ENCODE measurements at regions not wholly inside any gene's neighbourhood (a gene's known extent, or its start where the extent isn't known, plus 50 kb on each side); places are given as distances from the start of the nearest gene placed in this dataset.

DNA sequence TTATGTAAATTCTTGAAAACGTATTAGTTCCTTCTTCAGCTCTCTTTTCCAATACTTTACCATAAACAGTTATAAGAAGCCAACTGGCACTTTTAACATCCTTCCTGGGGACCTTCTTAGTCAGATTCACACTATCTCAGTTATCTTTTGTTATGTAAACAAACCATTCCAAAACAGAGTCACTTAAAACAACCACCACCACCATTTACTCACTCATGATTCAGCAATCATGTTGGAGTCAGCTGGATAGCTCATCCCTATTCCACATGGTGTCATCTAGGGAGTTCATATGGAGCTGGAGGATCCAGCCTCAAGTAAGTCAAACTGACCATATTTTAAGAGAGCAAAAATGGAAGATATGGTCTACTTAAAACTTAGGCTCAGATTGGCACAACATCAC lies 240.3 kb upstream of the IRX3 start:
- DNase-seq (ENCODE audit: low read depth in 4 of 4, low spot score in 2 of 4) = no peak

DNA sequence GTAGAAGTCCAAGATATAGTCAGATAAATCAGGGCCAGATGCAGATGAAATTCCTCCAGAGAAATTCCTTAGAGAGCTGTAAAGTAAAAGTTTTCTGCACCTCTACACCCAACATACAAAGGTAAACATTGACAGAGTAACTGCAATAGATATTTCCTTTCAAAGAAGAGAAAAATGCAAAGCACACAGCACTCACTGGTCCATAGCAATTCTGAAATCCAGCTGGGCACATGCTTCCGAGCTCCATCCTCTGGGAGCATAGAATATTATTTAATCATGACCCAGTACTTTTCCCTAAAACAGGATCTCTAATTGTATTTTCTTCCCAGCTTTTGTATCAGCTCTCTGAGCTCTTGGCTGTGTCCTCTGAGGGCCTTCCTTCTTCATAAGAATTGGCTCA lies 239.5 kb upstream of the IRX3 start:
- DNase-seq (ENCODE audit: low read depth in 4 of 4, low spot score in 2 of 4) = no peak

DNA sequence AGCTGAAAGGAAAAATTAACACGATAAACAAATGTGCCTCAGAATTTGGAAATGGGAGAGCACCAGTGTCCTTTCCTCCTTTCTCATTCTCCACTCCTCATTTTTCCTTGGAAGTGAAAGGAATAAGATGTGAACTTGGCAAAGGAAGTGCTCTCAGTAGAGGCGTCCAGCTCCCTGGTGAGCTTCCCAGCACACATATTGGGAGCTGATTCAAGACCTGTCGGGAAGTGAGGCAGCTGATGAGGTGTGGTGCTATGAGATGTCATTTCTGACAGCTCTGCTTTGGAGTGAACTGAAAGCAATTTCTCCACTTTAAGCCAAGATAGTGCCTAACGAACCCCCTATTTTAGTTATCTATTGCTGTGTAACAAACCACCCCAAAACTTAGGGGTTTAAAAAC lies 238.5 kb upstream of the IRX3 start:
- no peak for DNase-seq (ENCODE audit: low read depth in 4 of 4, low spot score in 2 of 4)

DNA sequence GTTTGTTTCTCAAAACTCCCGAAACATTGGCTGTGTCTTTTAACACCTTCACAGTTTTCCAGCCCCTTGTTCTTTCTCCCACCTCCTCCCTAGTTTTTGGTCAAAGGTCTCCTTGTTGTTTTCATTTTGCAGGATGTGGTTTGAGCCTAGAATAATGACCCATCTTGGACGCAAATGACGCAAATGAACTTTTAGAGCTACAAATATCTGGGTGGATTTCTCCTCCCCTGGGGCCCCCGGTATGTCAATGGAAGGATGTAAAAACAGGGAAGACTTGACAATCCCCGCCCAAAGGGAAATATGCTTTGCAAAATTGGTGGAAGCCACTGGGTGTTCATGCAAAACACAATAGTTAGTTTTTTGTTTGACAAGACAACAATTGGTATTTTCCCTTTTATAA lies 236.0 kb upstream of the IRX3 start:
- DNase-seq (ENCODE audit: low read depth in 4 of 4, low spot score in 2 of 4) = no peak

DNA sequence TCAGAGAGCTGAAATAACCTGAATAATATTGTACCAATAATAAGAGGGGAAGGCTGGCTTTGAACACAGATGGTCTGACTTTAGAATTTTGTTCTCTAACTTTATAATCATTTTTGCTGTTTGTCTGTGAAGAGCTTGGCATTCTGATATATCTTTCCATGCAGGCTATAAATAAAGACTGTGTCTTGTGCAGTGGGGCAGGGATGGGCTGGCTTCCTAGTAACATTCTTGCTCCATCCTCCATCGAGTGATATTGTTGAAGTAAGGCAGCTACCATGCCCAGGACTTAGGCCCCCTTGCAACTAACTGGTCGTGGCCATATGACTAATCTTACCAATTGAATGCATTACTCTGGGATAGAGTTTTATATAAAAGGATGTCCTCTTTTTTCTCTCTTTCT lies 234.7 kb upstream of the IRX3 start:
- DNase-seq (ENCODE audit: low read depth in 4 of 4, low spot score in 2 of 4) = no peak

DNA sequence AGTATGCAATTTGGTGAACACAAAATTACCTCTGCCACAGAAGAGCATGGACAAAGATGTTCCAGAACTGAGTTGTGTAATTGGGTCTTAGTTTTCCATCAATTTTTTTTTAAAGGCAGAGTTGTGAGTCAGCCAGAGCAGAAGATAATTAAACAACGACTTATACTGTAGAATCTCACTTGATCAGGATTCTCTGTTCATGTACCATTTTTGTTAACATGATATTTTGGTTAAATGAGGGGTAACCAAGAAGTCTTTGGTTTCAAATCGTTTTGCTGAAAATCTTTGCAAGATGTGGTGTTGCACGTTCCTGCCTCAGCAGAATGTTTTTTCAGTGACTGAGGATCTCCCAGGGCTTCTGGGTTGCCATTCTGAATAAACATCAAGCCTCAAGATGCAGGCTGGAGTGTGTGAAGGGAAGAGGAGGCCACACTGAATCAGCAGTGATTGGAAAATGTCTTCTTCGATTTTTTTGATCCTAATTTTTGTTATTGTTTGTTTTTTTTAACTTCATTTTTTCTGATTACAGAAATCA lies 232.6 kb upstream of the IRX3 start:
- no peak for DNase-seq (ENCODE audit: low read depth in 4 of 4, low spot score in 2 of 4)

DNA sequence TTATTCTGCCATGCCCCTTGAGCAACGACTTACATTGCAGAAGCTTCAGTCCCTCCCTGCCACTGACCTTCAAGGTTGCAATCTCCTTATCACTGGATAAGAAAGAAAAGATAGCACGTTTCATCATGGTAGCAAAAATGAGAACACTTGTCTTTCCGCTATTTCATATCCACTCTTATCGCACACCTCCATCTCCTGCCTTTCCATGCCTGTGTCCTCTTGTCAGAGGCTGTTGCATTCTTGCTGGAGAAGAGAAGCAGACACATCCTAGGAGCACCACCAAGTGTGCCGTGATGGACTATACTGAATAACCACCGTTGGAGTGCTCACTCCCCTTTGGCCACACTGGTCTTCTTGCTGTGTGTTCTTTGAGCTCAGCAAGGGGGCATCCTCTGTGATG lies 230.6 kb upstream of the IRX3 start:
- no peak for DNase-seq (ENCODE audit: low read depth in 4 of 4, low spot score in 2 of 4)

DNA sequence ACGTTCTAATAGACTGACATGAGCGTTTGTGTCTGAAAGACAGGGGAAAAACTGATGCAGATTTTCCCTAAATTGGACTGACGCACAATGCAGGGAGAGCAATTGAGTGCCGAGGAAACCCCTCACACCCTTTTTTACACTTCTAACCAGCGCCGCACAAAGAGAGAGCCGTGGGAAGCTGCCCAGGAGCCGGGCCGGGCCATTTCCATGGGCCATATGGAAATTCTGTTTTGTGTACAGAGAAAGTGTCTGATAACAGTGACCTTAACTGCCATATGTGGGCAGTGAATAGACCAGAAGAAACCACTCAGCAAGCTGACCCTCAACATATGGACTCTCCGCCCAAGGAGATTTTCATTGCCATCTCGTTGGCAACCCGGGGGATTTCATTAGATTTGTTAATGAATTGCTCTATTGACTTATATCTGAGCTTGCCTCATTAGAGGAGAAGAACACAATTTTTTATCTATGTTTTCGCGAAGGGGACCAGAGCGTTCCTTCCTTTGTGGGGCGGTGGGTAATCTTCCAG lies 225.9 kb upstream of the IRX3 start:
- DNase-seq (ENCODE audit: low read depth in 4 of 4, low spot score in 2 of 4) = no peak

DNA sequence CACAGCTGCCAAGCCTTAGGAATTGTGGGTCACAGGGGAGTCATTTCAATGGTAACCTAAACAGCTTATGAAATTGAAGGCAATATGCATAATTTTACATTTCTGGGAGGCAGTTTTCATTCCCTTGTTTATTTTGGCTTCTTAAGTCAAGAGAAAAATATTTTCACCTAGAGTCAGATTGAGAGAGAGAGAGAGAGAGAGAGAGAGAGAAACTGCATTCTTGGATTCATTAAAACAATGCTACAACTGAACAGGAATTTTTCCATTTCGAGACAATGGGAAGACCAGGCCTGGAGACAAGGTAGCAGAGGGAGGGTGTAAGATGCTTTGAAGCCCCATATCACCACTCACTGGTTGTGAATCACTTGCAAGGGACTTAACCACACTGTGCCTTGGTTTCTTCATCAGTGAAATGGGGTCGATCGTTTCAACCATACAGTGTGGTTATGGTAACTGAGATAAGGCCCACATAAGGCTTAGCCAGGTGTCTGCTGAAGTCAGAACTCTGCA lies 224.7 kb upstream of the IRX3 start:
- DNase-seq (ENCODE audit: low read depth in 4 of 4, low spot score in 2 of 4) = no peak

DNA sequence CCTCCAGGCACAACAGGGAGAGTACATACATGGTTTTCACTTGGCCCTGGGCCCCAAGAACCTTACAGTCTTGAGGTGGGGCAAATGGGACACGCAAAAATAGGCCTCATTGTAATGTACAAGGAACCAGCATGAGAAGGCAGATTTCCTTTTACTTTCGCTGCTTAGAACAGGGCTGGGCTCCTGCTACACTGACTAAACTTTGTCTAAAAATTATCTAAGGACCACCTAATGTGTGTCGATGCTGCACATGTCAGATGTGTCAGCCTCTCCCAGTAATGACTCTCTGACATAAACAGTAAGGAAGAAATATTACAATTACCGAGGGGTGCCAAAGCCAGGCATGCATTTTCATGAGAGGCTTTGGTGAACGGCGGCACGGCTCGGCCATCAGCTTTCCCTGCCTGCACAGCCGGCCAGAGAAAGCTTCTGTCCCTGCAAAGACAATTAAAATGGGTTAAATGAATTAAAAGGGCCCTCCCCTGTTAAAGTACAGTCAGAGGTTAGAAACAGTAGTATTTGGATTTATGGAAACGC lies 224.2 kb upstream of the IRX3 start:
- no peak for DNase-seq (ENCODE audit: low read depth in 4 of 4, low spot score in 2 of 4)

DNA sequence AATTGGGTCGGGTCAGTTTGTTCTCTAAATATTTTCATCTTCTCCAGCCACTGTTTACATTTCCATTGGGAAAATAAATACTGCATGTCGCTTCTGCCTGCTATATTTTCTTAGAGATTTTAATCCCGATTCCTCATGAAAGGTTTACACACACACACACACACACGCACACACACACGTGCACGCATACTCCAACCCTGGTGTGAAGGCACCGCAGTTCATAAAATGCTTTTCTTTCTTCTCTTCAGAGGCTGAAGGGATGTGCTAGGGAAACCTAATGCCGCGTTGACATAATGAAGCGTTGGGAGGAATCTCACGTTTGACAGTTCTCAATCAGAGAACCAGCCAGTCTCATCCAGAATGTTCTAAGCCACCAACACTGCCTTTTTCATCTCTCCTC lies 222.9 kb upstream of the IRX3 start:
- DNase-seq (ENCODE audit: low read depth in 4 of 4, low spot score in 2 of 4) = no peak

DNA sequence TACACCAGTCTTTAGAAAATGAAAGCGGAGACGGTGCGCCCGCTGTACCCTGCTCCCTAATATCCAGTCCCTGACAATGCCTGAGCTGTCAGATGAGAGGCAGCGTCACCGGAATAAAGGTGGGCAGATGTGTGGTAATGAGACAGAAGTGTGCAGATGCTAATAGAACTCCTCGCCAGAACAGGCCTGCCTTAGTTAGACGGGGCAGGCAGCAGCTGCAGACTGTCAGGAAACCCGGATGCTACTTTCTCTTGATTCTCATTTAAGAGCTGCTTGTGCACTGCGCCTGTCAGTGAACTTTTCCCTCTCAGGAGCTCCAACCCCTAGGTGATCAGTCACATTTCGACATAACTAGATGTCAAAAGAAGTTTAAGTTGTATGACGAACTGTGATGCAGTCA lies 221.8 kb upstream of the IRX3 start:
- DNase-seq (ENCODE audit: low read depth in 4 of 4, low spot score in 2 of 4) = no peak

DNA sequence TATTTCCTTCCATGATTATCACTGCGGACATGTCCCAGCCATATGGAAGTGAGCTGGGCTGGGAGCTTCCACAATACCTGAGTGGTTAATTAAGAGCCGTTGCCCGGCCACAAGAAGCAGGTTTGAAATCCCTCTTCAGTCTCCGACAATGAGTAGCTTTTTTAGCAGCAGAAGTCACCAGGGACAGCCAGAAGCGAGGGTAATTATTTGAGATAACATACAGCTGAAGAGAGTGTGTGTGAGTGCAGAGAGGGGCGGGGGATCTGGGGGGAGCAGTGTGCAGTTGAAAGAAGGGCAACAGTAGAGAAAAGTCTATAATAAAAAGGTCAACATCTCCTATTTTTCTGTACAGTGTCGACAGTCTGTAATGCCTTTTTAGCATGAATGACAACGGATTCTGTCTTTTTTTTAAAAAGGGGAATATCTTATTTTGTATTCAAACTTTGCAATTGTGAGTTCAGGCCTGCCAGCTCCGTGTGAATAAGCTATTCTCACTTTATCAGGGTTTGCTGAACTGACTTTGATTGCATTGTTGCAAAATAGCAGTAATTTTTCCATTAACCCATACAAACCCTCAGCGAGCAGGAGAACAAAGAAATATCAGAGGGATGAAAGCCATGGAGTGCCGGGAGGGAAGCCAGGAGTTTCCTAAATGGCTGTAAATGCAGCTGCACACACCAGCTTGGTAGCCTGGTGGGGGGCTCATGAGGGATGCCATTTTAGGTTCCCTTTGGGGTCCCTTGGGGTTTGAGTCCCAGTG lies 220.3 kb upstream of the IRX3 start:
- DNase-seq (ENCODE audit: low read depth in 4 of 4, low spot score in 2 of 4) = no peak

DNA sequence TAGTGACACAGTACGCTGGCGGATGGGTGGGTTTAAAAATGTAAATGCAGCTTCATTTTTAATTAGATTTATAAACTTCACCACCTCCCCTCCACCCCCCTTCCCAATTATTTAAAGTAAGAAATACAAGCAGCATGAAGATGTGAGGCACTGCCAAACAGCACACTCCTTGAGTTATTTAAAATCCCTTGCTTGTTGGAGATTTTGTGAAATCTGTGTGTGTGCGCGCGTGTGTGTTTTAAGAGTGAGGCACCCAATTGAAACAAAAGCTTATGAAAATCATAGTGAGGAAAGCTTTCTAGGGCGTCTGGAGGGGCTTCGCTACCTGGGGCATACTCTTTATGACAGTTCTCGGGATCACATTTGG lies 219.6 kb upstream of the IRX3 start:
- no peak for DNase-seq (ENCODE audit: low read depth in 4 of 4, low spot score in 2 of 4)

DNA sequence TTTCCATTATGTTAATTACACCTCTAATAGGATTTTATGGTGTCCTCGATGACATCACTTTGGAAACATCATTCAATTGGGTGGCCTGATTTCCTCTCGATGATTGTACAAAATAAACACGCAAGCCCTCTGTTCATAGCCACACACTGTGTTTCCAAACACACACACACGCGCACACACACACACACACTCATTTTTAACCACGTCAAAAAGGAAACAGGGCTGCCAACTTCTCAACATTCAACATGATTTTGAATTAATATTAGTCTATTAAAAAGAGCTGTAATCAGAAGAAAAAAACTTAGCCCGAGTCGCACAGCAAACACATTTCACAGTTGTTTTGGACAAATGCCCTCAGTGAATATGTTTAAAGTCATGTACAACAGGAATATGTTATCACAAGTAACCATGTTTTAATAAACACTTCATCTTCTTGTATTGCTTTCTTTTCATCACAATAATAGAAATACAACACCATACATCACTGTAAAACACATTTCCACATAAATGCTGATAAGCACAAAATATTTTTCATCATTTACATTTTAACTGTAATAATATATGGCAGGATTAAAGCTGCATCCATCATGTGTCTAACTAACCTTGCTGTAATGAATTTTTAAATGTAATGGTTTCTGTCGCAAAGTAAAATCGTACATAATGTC lies 219.1 kb upstream of the IRX3 start:
- DNase-seq (ENCODE audit: low read depth in 4 of 4, low spot score in 2 of 4) = no peak

DNA sequence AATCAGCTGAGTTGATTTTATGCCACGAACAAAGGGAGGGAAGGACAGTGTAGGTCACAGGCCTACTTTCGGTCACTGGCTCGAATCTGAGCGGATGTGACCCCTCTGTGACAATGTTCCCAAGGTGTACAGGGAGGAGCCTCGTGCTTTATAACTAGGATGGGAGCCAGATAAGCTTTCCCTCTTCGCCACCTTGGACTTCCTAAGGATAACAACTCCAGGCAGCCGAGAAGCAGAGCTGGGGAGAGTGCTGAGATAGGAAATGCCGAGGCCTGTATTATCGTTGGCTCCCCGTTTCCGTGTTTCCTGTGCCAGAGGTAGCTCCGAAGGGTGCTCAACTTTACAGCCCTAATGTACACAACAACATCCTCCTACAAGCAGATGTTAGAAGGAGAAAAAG lies 217.8 kb upstream of the IRX3 start:
- DNase-seq (ENCODE audit: low read depth in 4 of 4, low spot score in 2 of 4) = no peak

DNA sequence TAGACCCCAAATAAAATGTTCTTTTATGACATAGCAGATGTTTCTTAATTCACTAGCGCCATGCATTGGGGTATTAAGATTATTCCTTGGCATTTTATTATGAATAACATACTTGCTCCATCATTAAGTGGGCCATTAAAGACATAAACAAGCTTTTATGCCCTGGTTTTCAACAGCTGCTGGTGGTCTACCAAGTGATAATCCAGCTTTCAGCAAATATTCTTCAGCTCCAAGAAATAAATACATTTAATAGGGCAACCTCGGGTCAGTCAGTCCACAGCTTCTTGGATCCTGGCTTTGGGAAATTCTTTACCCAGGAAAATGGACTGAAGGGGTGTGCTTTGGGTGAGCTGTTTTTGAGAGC lies 217.3 kb upstream of the IRX3 start:
- DNase-seq (ENCODE audit: low read depth in 4 of 4, low spot score in 2 of 4) = no peak

DNA sequence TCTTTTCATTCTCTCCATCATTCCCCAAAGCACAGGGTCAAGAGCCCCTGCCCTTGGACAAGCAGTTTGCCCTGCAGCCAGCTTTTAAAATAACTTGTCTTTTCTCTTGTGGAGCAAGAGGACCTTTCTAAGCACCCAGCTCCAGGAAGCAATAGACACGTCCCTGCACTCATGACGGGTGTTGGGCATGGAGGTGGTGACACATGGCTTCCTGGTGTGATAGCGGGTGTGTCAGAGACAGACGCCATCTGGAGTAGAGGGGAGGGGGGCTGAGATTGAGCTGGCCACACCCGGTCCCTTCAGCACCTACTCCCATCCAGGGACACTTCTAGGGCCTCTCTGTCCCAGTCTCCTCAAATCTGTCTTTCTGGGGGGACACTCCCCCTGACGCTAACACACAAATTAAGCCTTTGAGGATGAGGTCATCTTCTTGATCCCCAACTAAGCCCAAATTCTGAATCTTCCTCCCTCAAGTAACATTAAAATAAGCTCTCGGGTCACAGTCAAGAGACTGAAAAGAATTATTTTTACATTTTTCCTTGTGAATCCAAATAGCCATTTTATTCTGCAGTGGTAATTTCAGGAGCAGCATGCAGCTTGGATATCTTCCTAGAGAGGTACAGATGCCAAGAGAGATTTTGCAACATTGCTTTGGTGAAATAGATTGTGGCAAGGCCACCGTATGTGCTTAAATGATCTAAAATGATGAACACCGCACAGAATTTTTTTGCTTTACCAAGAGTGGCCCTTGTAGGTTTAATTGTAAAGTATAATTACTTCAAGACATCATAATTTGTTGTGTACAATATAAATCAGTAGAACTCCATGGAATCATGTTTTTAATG lies 216.6 kb upstream of the IRX3 start:
- DNase-seq (ENCODE audit: low read depth in 4 of 4, low spot score in 2 of 4) = no peak

DNA sequence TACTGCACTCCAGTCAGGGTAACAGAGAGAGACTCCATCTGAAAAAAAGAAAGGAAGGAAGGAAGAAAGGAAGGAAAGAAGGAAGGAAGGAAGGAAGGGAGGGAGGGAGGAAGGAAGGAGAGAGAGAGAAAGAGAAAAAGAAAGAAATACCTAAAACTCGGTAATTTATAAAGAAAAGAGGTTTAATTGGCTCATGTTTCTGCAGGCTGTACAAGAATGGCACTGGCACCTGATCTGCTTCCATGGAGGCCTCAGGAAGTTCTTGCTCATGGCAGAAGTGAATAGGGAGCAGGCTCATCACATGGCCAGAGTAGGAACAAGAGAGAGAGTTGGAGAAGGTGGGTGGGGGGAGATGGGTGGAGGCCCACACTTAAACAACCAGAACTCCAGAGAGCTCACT lies 215.2 kb upstream of the IRX3 start:
- no peak for DNase-seq (ENCODE audit: low read depth in 4 of 4, low spot score in 2 of 4)

DNA sequence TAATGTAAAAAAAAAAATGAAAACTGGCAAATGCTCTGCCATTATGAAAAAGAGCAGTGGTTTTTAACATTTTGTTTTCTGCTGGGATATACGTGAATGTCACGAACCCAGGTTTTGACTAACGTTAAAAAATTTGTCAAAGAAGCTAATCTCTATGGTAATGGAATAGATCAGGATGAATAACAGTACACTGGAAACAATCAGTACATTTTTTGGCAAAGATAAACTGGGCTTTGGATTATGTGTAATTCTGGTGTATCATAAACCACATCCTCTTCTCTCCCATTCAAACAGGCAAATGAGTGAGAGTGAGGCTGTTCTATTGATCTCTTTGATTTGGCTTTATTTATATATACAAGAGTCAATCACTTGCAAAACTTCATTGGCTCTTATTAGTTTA lies 207.0 kb upstream of the IRX3 start:
- no peak for DNase-seq (ENCODE audit: low read depth in 4 of 4, low spot score in 2 of 4)

DNA sequence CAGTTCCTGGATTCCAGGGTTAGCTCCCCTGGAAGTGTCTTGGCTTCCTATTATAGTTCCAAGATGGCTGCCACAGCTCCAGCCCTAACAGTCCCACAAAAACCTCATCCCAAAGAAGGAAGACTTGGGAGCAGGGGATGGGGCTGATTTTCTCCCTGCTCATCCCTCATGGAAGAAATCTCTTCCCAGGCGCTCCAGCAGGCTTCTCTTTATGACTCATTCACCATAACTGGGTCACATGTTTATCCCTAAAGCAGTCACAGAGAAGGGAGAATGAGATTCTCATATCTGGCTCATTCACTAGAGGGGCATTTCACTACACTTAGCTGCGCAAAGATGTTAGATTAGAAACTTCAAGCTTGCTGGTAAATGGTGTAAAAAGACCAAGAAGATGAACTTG lies 206.5 kb upstream of the IRX3 start:
- DNase-seq (ENCODE audit: low read depth in 4 of 4, low spot score in 2 of 4) = no peak

All from left renal cortex interstitium (tissue), 4 donors.